Upper lobe of left lung (tissue), 6 donors: ENCODE measurements at regions not wholly inside any gene's neighbourhood (a gene's known extent, or its start where the extent isn't known, plus 50 kb on each side); places are given as distances from the start of the nearest gene placed in this dataset.

Experiments
- ATAC-seq, 2 donors: fragments of 200-7000 bp; cut with Tn5 transposase; one replicate each; pipeline ENCODE4 v1.9.1; 2022; ENCODE audit warnings: mild to moderate bottlenecking in 2 of 2, moderate library complexity in 2 of 2; ENCODE audit not compliant: low FRiP score in 2 of 2
- DNase-seq, 2 donors: peaks; one replicate each; pipeline ENCODE4 v3.0.0-alpha.2; 2019 to 2020
- H3K27ac ChIP-seq, 4 donors: fragments of 200-600 bp; sonication (generic); one replicate each; pipeline ENCODE4 v1.5.1; 2016 to 2019
- H3K27me3 ChIP-seq, 4 donors: fragments of 200-600 bp; sonication (generic); one replicate each; pipeline ENCODE4 v1.5.1; 2017 to 2019
- H3K36me3 ChIP-seq, 4 donors: fragments of 200-600 bp; sonication (generic); one replicate each; pipeline ENCODE4 v1.5.1; 2016 to 2019
- H3K4me1 ChIP-seq, 4 donors: fragments of 200-600 bp; sonication (generic); one replicate each; pipeline ENCODE4 v1.5.1; 2018 to 2019
- H3K4me3 ChIP-seq, 4 donors: fragments of 200-600 bp; sonication (generic); one replicate each; pipeline ENCODE4 v1.5.1; 2017 to 2019; ENCODE audit warnings: mild to moderate bottlenecking in 2 of 4, moderate library complexity in 1 of 4
- H3K9me3 ChIP-seq, 4 donors: fragments of 200-600 bp; sonication (generic); one replicate each; pipeline ENCODE4 v1.5.1; 2018 to 2019
- CTCF ChIP-seq, 6 experiments: fragments of 450-650 bp in 4 of 6; fragments of 200-600 bp in 2 of 6; sonication (generic) in 2 of 6; IDR thresholded peaks; one replicate each; pipeline ENCODE4 v1.5.1; 2016 to 2019; ENCODE audit warnings: antibody characterized with exemption in 6 of 6
- EP300 ChIP-seq, 4 donors: sonication (generic); formaldehyde crosslinking; IDR thresholded peaks; one replicate each; pipeline ENCODE4 v1.5.1; 2017; ENCODE audit warnings: antibody characterized with exemption in 4 of 4, control low read depth in 2 of 4
- POLR2A ChIP-seq, 4 donors: fragments of 450-650 bp; IDR thresholded peaks; one replicate each; pipeline ENCODE4 v1.5.1; 2016 to 2017; ENCODE audit warnings: antibody characterized with exemption in 4 of 4, mild to moderate bottlenecking in 2 of 4
- POLR2AphosphoS5 ChIP-seq, 2 donors: sonication (generic); formaldehyde crosslinking; IDR thresholded peaks; one replicate each; pipeline ENCODE4 v1.5.1; 2017; ENCODE audit warnings: antibody characterized with exemption in 2 of 2
- WGBS, 2 donors: methylation state at CpG; one replicate each; pipeline ENCODE4 v1.1.5; 2017 to 2018; 5-methylcytosine and 5-hydroxymethylcytosine counted together
- donor health status: DM: no; HTN: no; CAD: no; lungs with moderate emphysema.
- donor health status: DM: no; HTN: yes; CAD: no; lungs with severe emphysema.

- Histone ChIP-seq H3K36me3 (no peaks in the 10 kb centered on the region), H3K27me3 (no peaks in the 10 kb centered on the region), H3K9me3 (no peaks in the 10 kb centered on the region), H3K27ac (no peak overlapping the region), H3K4me1 (no peaks in the 10 kb centered on the region), H3K4me3 (no peak overlapping the region)
- WGBS, 2 donors: 88 to 94% methylated on average over 1 of the region's 1 CpG
- ATAC-seq (no peak), DNase-seq (no peak)
- TF ChIP-seq EP300 (IDR thresholded peaks at IDR 0.05) (no peak), POLR2AphosphoS5 (IDR thresholded peaks at IDR 0.05) (no peak), CTCF (IDR thresholded peaks at IDR 0.05) (no peak), POLR2A (IDR thresholded peaks at IDR 0.05) (no peak)
Observed at GRCh38 chr2:145555360-145555759, 1035.4 kb upstream of the ZEB2 start.

DNA sequence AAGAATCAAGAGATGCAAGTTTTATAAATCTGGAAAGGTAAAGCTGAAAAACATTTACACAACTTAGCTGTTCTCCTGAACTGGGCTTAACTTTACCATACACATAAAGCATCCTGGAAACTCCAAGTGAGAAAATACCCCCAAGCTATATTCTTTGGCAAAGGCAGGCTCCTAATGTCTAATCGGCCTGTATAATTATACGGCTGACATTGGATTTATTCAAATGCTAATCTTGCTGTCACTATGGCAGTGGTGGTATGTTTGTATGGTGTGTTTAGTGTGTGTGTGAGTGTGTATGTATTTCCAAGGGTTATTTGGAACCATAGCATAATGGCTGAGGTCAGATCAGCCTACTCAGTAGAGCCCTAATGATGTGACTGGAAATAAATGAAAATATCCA, 1031.8 kb upstream of the ZEB2 start:
- no peaks in the 10 kb centered on the region for H3K27me3 ChIP-seq
- ATAC-seq (no peak), DNase-seq (no peak)
- no peaks in the 10 kb centered on the region for H3K36me3 ChIP-seq
- TF ChIP-seq POLR2A (IDR thresholded peaks at IDR 0.05) (no peak), POLR2AphosphoS5 (IDR thresholded peaks at IDR 0.05) (no peak), EP300 (IDR thresholded peaks at IDR 0.05) (no peak), CTCF (IDR thresholded peaks at IDR 0.05) (no peak)
- H3K4me3 ChIP-seq: no peak overlapping the region
- H3K9me3 ChIP-seq: no peaks in the 10 kb centered on the region
- H3K4me1 ChIP-seq: no peaks in the 10 kb centered on the region
- no peak overlapping the region for H3K27ac ChIP-seq
- WGBS, 2 donors: 79 to 85% methylated on average over 2 of the region's 2 CpGs

DNA sequence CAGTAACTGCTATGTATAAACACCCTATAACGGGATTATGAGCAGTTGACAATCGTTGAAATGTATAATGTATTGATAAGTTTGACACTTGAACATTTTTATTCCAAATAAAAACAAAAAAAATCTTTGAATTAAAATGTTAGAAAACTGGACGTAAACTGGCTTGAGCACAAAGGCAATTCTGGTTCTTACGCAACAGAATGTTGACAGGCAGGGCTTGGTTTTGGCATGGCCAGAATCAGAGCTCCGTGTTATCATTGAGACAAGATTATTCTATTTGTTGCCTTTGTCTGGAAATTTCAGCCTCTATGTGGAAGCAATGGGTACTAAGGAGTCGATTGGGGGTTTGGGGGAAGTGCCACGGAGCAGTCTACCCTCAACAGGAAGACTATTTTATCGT, 1028.6 kb upstream of the ZEB2 start:
- ATAC-seq: no peak
- H3K36me3 ChIP-seq: no peaks in the 10 kb centered on the region
- H3K4me1 ChIP-seq: no peaks in the 10 kb centered on the region
- TF ChIP-seq EP300 (IDR thresholded peaks at IDR 0.05): no peak
- TF ChIP-seq POLR2AphosphoS5 (IDR thresholded peaks at IDR 0.05): no peak
- TF ChIP-seq POLR2A (IDR thresholded peaks at IDR 0.05): no peak
- WGBS, 2 donors: 86% methylated on average over 8 of the region's 8 CpGs
- H3K4me3 ChIP-seq: no peak overlapping the region
- H3K27ac ChIP-seq: no peak overlapping the region
- DNase-seq: no peak
- H3K9me3 ChIP-seq: no peaks in the 10 kb centered on the region
- no peaks in the 10 kb centered on the region for H3K27me3 ChIP-seq

- H3K4me3 ChIP-seq: no peak overlapping the region
- H3K4me1 ChIP-seq: no peaks in the 10 kb centered on the region
- DNase-seq (no peak), ATAC-seq (no peak)
- TF ChIP-seq POLR2A (IDR thresholded peaks at IDR 0.05): no peak
- no peak for TF ChIP-seq EP300 (IDR thresholded peaks at IDR 0.05)
- TF ChIP-seq CTCF (IDR thresholded peaks at IDR 0.05): no peak
- no peak for TF ChIP-seq POLR2AphosphoS5 (IDR thresholded peaks at IDR 0.05)
- no peak overlapping the region for H3K27ac ChIP-seq
- H3K36me3 ChIP-seq: no peaks in the 10 kb centered on the region
- H3K27me3 ChIP-seq: no peaks in the 10 kb centered on the region
- no peaks in the 10 kb centered on the region for H3K9me3 ChIP-seq
- WGBS, 2 donors: 30 to 40% methylated on average over 4 of the region's 4 CpGs
Observed at GRCh38 chr2:145547620-145548019, 1027.7 kb upstream of the ZEB2 start.

GRCh38 chr2:145546091-145546490, 1026.2 kb upstream of the ZEB2 start:
- DNase-seq: no peak
- 73 to 81% methylated on average over 2 of the region's 2 CpGs for WGBS, 2 donors
- no peak overlapping the region for H3K4me3 ChIP-seq
- H3K4me1 ChIP-seq: no peaks in the 10 kb centered on the region
- H3K9me3 ChIP-seq: no peaks in the 10 kb centered on the region
- H3K36me3 ChIP-seq: no peaks in the 10 kb centered on the region
- no peak overlapping the region for H3K27ac ChIP-seq
- no peaks in the 10 kb centered on the region for H3K27me3 ChIP-seq
- no peak for TF ChIP-seq EP300 (IDR thresholded peaks at IDR 0.05)
- TF ChIP-seq CTCF (IDR thresholded peaks at IDR 0.05): no peak
- TF ChIP-seq POLR2A (IDR thresholded peaks at IDR 0.05): no peak
- no peak for TF ChIP-seq POLR2AphosphoS5 (IDR thresholded peaks at IDR 0.05)
- ATAC-seq: no peak
